NB4 (cell line): ENCODE measurements at regions not wholly inside any gene's neighbourhood (a gene's known extent, or its start where the extent isn't known, plus 50 kb on each side); places are given as distances from the start of the nearest gene placed in this dataset.

Experiments
- POLR2A ChIP-seq: IDR thresholded peaks from 2 replicates; pipeline ENCODE4 v1.6.1; 2011; ENCODE audit warnings: mild to moderate bottlenecking; ENCODE audit not compliant: insufficient read length; ENCODE audit errors: extremely low read depth
- TF ChIP-seq, protein P1 (sequence below): IDR thresholded peaks from one replicate; pipeline ENCODE4 v1.5.1; 2012; ENCODE audit warnings: low read depth, low read length

GRCh38 chr3:126253072-126253471 lies 72.7 kb upstream of the ALDH1L1 start:
- TF ChIP-seq, protein P1, sequence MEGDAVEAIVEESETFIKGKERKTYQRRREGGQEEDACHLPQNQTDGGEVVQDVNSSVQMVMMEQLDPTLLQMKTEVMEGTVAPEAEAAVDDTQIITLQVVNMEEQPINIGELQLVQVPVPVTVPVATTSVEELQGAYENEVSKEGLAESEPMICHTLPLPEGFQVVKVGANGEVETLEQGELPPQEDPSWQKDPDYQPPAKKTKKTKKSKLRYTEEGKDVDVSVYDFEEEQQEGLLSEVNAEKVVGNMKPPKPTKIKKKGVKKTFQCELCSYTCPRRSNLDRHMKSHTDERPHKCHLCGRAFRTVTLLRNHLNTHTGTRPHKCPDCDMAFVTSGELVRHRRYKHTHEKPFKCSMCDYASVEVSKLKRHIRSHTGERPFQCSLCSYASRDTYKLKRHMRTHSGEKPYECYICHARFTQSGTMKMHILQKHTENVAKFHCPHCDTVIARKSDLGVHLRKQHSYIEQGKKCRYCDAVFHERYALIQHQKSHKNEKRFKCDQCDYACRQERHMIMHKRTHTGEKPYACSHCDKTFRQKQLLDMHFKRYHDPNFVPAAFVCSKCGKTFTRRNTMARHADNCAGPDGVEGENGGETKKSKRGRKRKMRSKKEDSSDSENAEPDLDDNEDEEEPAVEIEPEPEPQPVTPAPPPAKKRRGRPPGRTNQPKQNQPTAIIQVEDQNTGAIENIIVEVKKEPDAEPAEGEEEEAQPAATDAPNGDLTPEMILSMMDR: no peak
- TF ChIP-seq POLR2A: no peak
